Right atrium auricular region (tissue), 2 donors: ENCODE measurements at regions not wholly inside any gene's neighbourhood (a gene's known extent, or its start where the extent isn't known, plus 50 kb on each side); places are given as distances from the start of the nearest gene placed in this dataset.

Experiments
- DNase-seq: peaks from one replicate; pipeline ENCODE4 v3.0.0-alpha.2; 2019; ENCODE audit warnings: low spot score
- H3K27ac ChIP-seq, 2 donors: fragments of 200-600 bp; sonication (generic); 1 replicate in 1 of 2; 2 replicates in 1 of 2; pipeline ENCODE4 v1.5.1; 2016 to 2019
- H3K27me3 ChIP-seq, 2 donors: fragments of 200-600 bp; sonication (generic); one replicate each; pipeline versions ENCODE4 v1.5.1 to v1.6.0; 2017 to 2019
- H3K36me3 ChIP-seq: fragments of 200-600 bp; sonication (generic); one replicate; pipeline ENCODE4 v1.5.1; 2016
- H3K4me1 ChIP-seq, 2 donors: fragments of 200-600 bp; sonication (generic); one replicate each; pipeline versions ENCODE4 v1.5.1 to v1.6.0; 2017 to 2019
- H3K4me3 ChIP-seq, 2 donors: fragments of 200-600 bp; sonication (generic); 1 replicate in 1 of 2; 2 replicates in 1 of 2; pipeline ENCODE4 v1.5.1; 2017 to 2019; ENCODE audit warnings: mild to moderate bottlenecking in 1 of 2, moderate library complexity in 1 of 2
- H3K9me3 ChIP-seq, 2 donors: fragments of 200-600 bp; sonication (generic); one replicate each; pipeline ENCODE4 v1.5.1; 2019
- TF ChIP-seq, protein P1 (sequence below), 2 donors: fragments of 200-600 bp; sonication (generic); IDR thresholded peaks; one replicate each; pipeline ENCODE4 v1.5.1; 2019; ENCODE audit warnings: antibody characterized with exemption in 2 of 2

DNA sequence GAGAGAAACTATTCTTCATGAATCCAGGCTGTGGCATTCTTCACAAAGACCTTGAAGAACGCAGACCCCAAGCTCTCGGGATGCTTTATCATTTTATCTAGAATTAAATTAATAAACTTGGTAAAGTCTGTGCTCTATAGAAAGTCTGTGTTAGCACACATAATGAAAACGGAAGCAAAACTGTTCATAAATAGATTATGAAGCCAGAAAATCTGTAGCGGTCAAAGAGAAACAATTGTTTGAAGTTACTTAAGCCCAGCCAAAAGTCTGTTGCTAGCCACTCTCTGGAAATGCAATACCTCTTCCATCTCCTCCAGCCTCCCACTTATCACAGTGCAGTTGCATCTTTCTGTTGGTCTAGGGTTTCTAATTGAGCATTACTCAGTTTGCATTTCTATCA, 375.9 kb downstream of the KIF4B start:
- no peaks in the 10 kb centered on the region for H3K9me3 ChIP-seq
- H3K27me3 ChIP-seq = no peaks in the 10 kb centered on the region
- no peak for DNase-seq
- no peak overlapping the region for H3K4me3 ChIP-seq
- TF ChIP-seq, protein P1, sequence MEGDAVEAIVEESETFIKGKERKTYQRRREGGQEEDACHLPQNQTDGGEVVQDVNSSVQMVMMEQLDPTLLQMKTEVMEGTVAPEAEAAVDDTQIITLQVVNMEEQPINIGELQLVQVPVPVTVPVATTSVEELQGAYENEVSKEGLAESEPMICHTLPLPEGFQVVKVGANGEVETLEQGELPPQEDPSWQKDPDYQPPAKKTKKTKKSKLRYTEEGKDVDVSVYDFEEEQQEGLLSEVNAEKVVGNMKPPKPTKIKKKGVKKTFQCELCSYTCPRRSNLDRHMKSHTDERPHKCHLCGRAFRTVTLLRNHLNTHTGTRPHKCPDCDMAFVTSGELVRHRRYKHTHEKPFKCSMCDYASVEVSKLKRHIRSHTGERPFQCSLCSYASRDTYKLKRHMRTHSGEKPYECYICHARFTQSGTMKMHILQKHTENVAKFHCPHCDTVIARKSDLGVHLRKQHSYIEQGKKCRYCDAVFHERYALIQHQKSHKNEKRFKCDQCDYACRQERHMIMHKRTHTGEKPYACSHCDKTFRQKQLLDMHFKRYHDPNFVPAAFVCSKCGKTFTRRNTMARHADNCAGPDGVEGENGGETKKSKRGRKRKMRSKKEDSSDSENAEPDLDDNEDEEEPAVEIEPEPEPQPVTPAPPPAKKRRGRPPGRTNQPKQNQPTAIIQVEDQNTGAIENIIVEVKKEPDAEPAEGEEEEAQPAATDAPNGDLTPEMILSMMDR (IDR thresholded peaks at IDR 0.05) = no peak
- H3K27ac ChIP-seq = no peak overlapping the region
- H3K36me3 ChIP-seq = no peaks in the 10 kb centered on the region
- no peaks in the 10 kb centered on the region for H3K4me1 ChIP-seq

- no peaks in the 10 kb centered on the region for H3K4me1 ChIP-seq
- no peak for DNase-seq
- TF ChIP-seq, protein P1 (IDR thresholded peaks at IDR 0.05) = no peak
Observed at GRCh38 chr5:155394727-155395126, 381.2 kb downstream of the KIF4B start.

GRCh38 chr5:155402927-155403640, 389.5 kb downstream of the KIF4B start:
- no peak overlapping the region for H3K27ac ChIP-seq

More at GRCh38 chr5:155394727-155395126, 381.2 kb downstream of the KIF4B start:
- Histone ChIP-seq H3K4me3 (no peak overlapping the region), H3K27me3 (no peaks in the 10 kb centered on the region), H3K27ac (no peak overlapping the region), H3K36me3 (no peaks in the 10 kb centered on the region), H3K9me3 (no peaks in the 10 kb centered on the region)

GRCh38 chr5:155406815-155407214, 393.3 kb downstream of the KIF4B start:
- H3K9me3 ChIP-seq = peaks cover 0 to 21% of the 10 kb centered on the region in 2 donors
- DNase-seq = no peak
- no peaks in the 10 kb centered on the region for H3K36me3 ChIP-seq
- peak overlapping the region in 1 of 2 donors; percentile 54 for H3K27ac ChIP-seq
- TF ChIP-seq, protein P1 (IDR thresholded peaks at IDR 0.05) = no peak
- no peaks in the 10 kb centered on the region for H3K4me1 ChIP-seq
- no peak overlapping the region for H3K4me3 ChIP-seq
- H3K27me3 ChIP-seq = no peaks in the 10 kb centered on the region

More at GRCh38 chr5:155402927-155403640, 389.5 kb downstream of the KIF4B start:
- no peak for DNase-seq
- Histone ChIP-seq H3K4me3 (no peak overlapping the region), H3K27me3 (no peaks in the 10 kb centered on the region), H3K9me3 (peaks cover 0 to 21% of the 10 kb centered on the region in 2 donors), H3K36me3 (no peaks in the 10 kb centered on the region), H3K4me1 (no peaks in the 10 kb centered on the region)
- TF ChIP-seq, protein P1 (IDR thresholded peaks at IDR 0.05) = no peak

- H3K4me3 ChIP-seq = no peak overlapping the region
- TF ChIP-seq, protein P1 (IDR thresholded peaks at IDR 0.05) = no peak
- H3K9me3 ChIP-seq = peaks cover 0 to 21% of the 10 kb centered on the region in 2 donors
- no peak for DNase-seq
- H3K27me3 ChIP-seq = no peaks in the 10 kb centered on the region
- no peaks in the 10 kb centered on the region for H3K36me3 ChIP-seq
- H3K4me1 ChIP-seq = no peaks in the 10 kb centered on the region
- no peak overlapping the region for H3K27ac ChIP-seq
Observed at GRCh38 chr5:155408465-155408864, 394.9 kb downstream of the KIF4B start.

GRCh38 chr5:155416765-155417164, 403.2 kb downstream of the KIF4B start:
- TF ChIP-seq, protein P1 (IDR thresholded peaks at IDR 0.05) = no peak
- Histone ChIP-seq H3K4me1 (no peaks in the 10 kb centered on the region), H3K27ac (no peak overlapping the region), H3K9me3 (no peaks in the 10 kb centered on the region), H3K4me3 (no peak overlapping the region), H3K36me3 (no peaks in the 10 kb centered on the region), H3K27me3 (no peaks in the 10 kb centered on the region)
- DNase-seq = no peak
